ENCODE measurements at regions not wholly inside any gene's neighbourhood (a gene's known extent, or its start where the extent isn't known, plus 50 kb on each side); places are given as distances from the start of the nearest gene placed in this dataset.

- TF ChIP-seq EZH2 (IDR thresholded peaks at IDR 0.05; ENCODE audit: borderline replicate concordance, insufficient read depth, low read depth, low read length, poor library complexity, severe bottlenecking) (no peak), CTCF (IDR thresholded peaks at IDR 0.05) (no peak)
- H3K9me3 Mint-ChIP-seq (ENCODE audit: insufficient read depth) = no peaks in the 10 kb centered on the region
- H3K27ac ChIP-seq (ENCODE audit: low read length in 2 of 2) = no peak overlapping the region
- no peak overlapping the region for H2AFZ ChIP-seq (ENCODE audit: insufficient read depth, low read depth, low read length, poor library complexity, severe bottlenecking)
- H3K9me3 ChIP-seq (ENCODE audit: control extremely low read depth in 1 of 3, control insufficient read depth in 2 of 3, insufficient read depth in 1 of 3, low read length in 2 of 3) = peaks cover 0 to 21% (median 0%) of the 10 kb centered on the region in 3 donors
- ChIA-PET POLR2A (no interaction called here), CTCF (no interaction called here)
- no peak for DNase-seq
- H3K27ac Mint-ChIP-seq = no peak overlapping the region
- H3K4me2 ChIP-seq (replicated peaks; ENCODE audit: low read depth, low read length, poor library complexity, severe bottlenecking) = no peak overlapping the region
- ATAC-seq (ENCODE audit: low read depth) = no peak
- H3K4me1 Mint-ChIP-seq = no peaks in the 10 kb centered on the region
- no peak overlapping the region for H3K9ac ChIP-seq (ENCODE audit: low read length)
- no peak overlapping the region for H3K4me3 ChIP-seq (ENCODE audit: control extremely low read depth in 1 of 5, extremely low read depth in 1 of 5, insufficient read depth in 1 of 5, low read depth in 2 of 5, low read length in 4 of 5)
- no peaks in the 10 kb centered on the region for H3K79me2 ChIP-seq (ENCODE audit: control insufficient read depth, insufficient read depth, low read length)
- peaks cover 0 to 28% (median 2%) of the 10 kb centered on the region in 4 experiments for H3K27me3 ChIP-seq (replicated peaks in 1 of 4; ENCODE audit: control extremely low read depth in 1 of 4, control insufficient read depth in 3 of 4, insufficient read depth in 4 of 4, low read length in 3 of 4)
- H3K36me3 ChIP-seq (replicated peaks in 1 of 2; ENCODE audit: control extremely low read depth in 1 of 2, control insufficient read depth in 1 of 2, extremely low read depth in 1 of 2, insufficient read depth in 2 of 2, low read length in 1 of 2) = no peaks in the 10 kb centered on the region
- no peaks in the 10 kb centered on the region for H3K4me1 ChIP-seq (ENCODE audit: control insufficient read depth in 2 of 2, insufficient read depth in 2 of 2, low read length in 2 of 2)
- no peaks in the 10 kb centered on the region for H4K20me1 ChIP-seq (ENCODE audit: control insufficient read depth, insufficient read depth, low read length, poor library complexity, severe bottlenecking)
- peaks cover 10% of the 10 kb centered on the region for H3K27me3 Mint-ChIP-seq
- no peak overlapping the region for H3K4me3 Mint-ChIP-seq
- 79% methylated on average over 14 of the region's 14 CpGs for WGBS (ENCODE audit: insufficient coverage)
- intact Hi-C loops (cut with micrococcal nuclease) = no loop called here
Measured at GRCh38 chr4:1474126-1475090, 68.2 kb upstream of the NKX1-1 start.

GRCh38 chr4:1473718-1474117, 67.5 kb upstream of the NKX1-1 start:
- intact Hi-C loops (cut with micrococcal nuclease) = no loop called here
- no peak for ATAC-seq (ENCODE audit: low read depth)
- WGBS (ENCODE audit: insufficient coverage) = 87% methylated on average over 8 of the region's 8 CpGs

More at GRCh38 chr4:1473718-1474117, 67.5 kb upstream of the NKX1-1 start:
- ChIA-PET CTCF (no interaction called here), POLR2A (no interaction called here)
- H3K79me2 ChIP-seq (ENCODE audit: control insufficient read depth, insufficient read depth, low read length) = no peaks in the 10 kb centered on the region
- no peak overlapping the region for H3K4me3 ChIP-seq (ENCODE audit: control extremely low read depth in 1 of 5, extremely low read depth in 1 of 5, insufficient read depth in 1 of 5, low read depth in 2 of 5, low read length in 4 of 5)
- no peak overlapping the region for H2AFZ ChIP-seq (ENCODE audit: insufficient read depth, low read depth, low read length, poor library complexity, severe bottlenecking)
- no peak for DNase-seq
- H3K4me1 ChIP-seq (ENCODE audit: control insufficient read depth in 2 of 2, insufficient read depth in 2 of 2, low read length in 2 of 2) = no peaks in the 10 kb centered on the region
- Mint-ChIP-seq H3K9me3 (ENCODE audit: insufficient read depth) (no peaks in the 10 kb centered on the region), H3K27ac (no peak overlapping the region), H3K4me1 (no peaks in the 10 kb centered on the region), H3K27me3 (peaks cover 10% of the 10 kb centered on the region), H3K4me3 (no peak overlapping the region)
- no peaks in the 10 kb centered on the region for H3K36me3 ChIP-seq (replicated peaks in 1 of 2; ENCODE audit: control extremely low read depth in 1 of 2, control insufficient read depth in 1 of 2, extremely low read depth in 1 of 2, insufficient read depth in 2 of 2, low read length in 1 of 2)
- H4K20me1 ChIP-seq (ENCODE audit: control insufficient read depth, insufficient read depth, low read length, poor library complexity, severe bottlenecking) = no peaks in the 10 kb centered on the region
- H3K27ac ChIP-seq (ENCODE audit: low read length in 2 of 2) = no peak overlapping the region
- peaks cover 0 to 28% (median 2%) of the 10 kb centered on the region in 4 experiments for H3K27me3 ChIP-seq (replicated peaks in 1 of 4; ENCODE audit: control extremely low read depth in 1 of 4, control insufficient read depth in 3 of 4, insufficient read depth in 4 of 4, low read length in 3 of 4)
- H3K9ac ChIP-seq (ENCODE audit: low read length) = no peak overlapping the region
- H3K9me3 ChIP-seq (ENCODE audit: control extremely low read depth in 1 of 3, control insufficient read depth in 2 of 3, insufficient read depth in 1 of 3, low read length in 2 of 3) = peaks cover 0 to 18% (median 0%) of the 10 kb centered on the region in 3 donors
- no peak overlapping the region for H3K4me2 ChIP-seq (replicated peaks; ENCODE audit: low read depth, low read length, poor library complexity, severe bottlenecking)
- no peak for TF ChIP-seq EZH2 (IDR thresholded peaks at IDR 0.05; ENCODE audit: borderline replicate concordance, insufficient read depth, low read depth, low read length, poor library complexity, severe bottlenecking)
- TF ChIP-seq CTCF (IDR thresholded peaks at IDR 0.05) = no peak
